HL-60 (cell line): ENCODE measurements at regions not wholly inside any gene's neighbourhood (a gene's known extent, or its start where the extent isn't known, plus 50 kb on each side); places are given as distances from the start of the nearest gene placed in this dataset.

ENCODE experiments used
- DNase-seq, 2 experiments: peaks; one replicate each; pipeline ENCODE4 v3.0.0-alpha.2; 2010 to 2020; ENCODE audit warnings: low read depth in 1 of 2, low spot score in 1 of 2
- H3K27ac ChIP-seq: fragments of 250-450 bp; sonication (Bioruptor Pico); replicated peaks from 2 replicates; pipeline ENCODE4 v1.5.1; 2020; ENCODE audit warnings: mild to moderate bottlenecking, moderate library complexity
- H3K27me3 ChIP-seq: fragments of 250-450 bp; sonication (Bioruptor Pico); 2 replicates; pipeline ENCODE4 v1.5.1; 2021; ENCODE audit warnings: mild to moderate bottlenecking, moderate library complexity; ENCODE audit not compliant: insufficient read depth, poor library complexity, severe bottlenecking
- H3K4me3 ChIP-seq: replicated peaks from 2 replicates; pipeline ENCODE4 v1.5.1; 2011; ENCODE audit warnings: mild to moderate bottlenecking, control low read depth, low read length; ENCODE audit not compliant: insufficient read depth
- CTCF ChIP-seq: IDR thresholded peaks from one replicate; pipeline ENCODE4 v1.5.1; 2011; ENCODE audit warnings: low read length, control low read depth, inconsistent platforms; ENCODE audit not compliant: insufficient read depth
- GABPA ChIP-seq: IDR thresholded peaks from 2 replicates; pipeline ENCODE4 v1.6.1; 2012; ENCODE audit warnings: low read depth
- POLR2AphosphoS5 ChIP-seq: IDR thresholded peaks from 2 replicates; pipeline ENCODE4 v1.6.1; 2012; ENCODE audit warnings: low read depth
- REST ChIP-seq: IDR thresholded peaks from 2 replicates; pipeline ENCODE4 v1.6.1; 2012; ENCODE audit warnings: low read depth; ENCODE audit not compliant: insufficient replicate concordance
- SPI1 ChIP-seq: IDR thresholded peaks from 2 replicates; pipeline ENCODE4 v1.6.1; 2012; ENCODE audit warnings: low read depth, mild to moderate bottlenecking, borderline replicate concordance

- no peak overlapping the region for H3K27ac ChIP-seq
- H3K4me3 ChIP-seq, result no peak overlapping the region
- no peaks in the 10 kb centered on the region for H3K27me3 ChIP-seq
- TF ChIP-seq GABPA, result no peak
- DNase-seq, result no peak
Observed at GRCh38 chr1:218501161-218501560, 156.0 kb downstream of the TGFB2 start.

- Histone ChIP-seq H3K4me3 (no peak overlapping the region), H3K27ac (no peak overlapping the region), H3K27me3 (no peaks in the 10 kb centered on the region)
- no peak for DNase-seq
- TF ChIP-seq REST (no peak), GABPA (no peak), POLR2AphosphoS5 (no peak)
Observed at GRCh38 chr1:218502383-218502782, 157.2 kb downstream of the TGFB2 start.

GRCh38 chr1:218503102-218503501, 158.0 kb downstream of the TGFB2 start:
- H3K4me3 ChIP-seq, result no peak overlapping the region
- H3K27ac ChIP-seq, result no peak overlapping the region
- TF ChIP-seq SPI1, result no peak
- no peak for TF ChIP-seq GABPA
- no peak for TF ChIP-seq CTCF
- TF ChIP-seq REST, result no peak
- no peak for TF ChIP-seq POLR2AphosphoS5
- no peak for DNase-seq
- no peaks in the 10 kb centered on the region for H3K27me3 ChIP-seq

- Histone ChIP-seq H3K4me3 (no peak overlapping the region), H3K27me3 (no peaks in the 10 kb centered on the region), H3K27ac (no peak overlapping the region)
- DNase-seq, result no peak
- TF ChIP-seq SPI1, result no peak
- no peak for TF ChIP-seq CTCF
- no peak for TF ChIP-seq POLR2AphosphoS5
- no peak for TF ChIP-seq REST
- no peak for TF ChIP-seq GABPA
Observed at GRCh38 chr1:218507355-218508002, 162.3 kb downstream of the TGFB2 start.
